ENCODE measurements at regions not wholly inside any gene's neighbourhood (a gene's known extent, or its start where the extent isn't known, plus 50 kb on each side); places are given as distances from the start of the nearest gene placed in this dataset.

DNA sequence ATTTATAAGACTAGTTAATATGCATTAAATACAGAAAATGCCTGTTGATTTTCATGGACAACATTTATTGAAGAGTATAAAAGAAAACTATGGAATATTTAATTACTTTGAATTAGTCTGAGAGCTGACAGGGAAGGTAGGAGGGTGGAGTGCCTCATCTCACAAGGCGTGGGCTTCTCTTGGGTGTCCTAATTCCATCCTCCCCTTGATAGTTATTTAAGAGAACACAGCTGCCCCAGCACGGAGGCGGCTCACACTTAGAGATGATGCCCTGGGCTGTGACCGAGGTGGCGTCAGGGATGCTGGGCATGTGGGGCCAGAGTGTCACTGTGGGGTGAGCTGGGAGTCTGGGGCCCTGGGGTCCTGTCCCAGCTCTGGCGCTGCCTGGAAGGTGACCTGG lies 493.0 kb downstream of the PTPRU start:
- no peak for TF ChIP-seq YY1 (IDR thresholded peaks at IDR 0.05; ENCODE audit: insufficient read depth, insufficient read length)
- TF ChIP-seq ZNF274 (IDR thresholded peaks at IDR 0.05; ENCODE audit: low read depth, low read length): no peak
- no peak for TF ChIP-seq SUZ12 (IDR thresholded peaks at IDR 0.05; ENCODE audit: extremely low read depth, insufficient read depth, insufficient read length)

Measured in NT2/D1 (cell line).